T-helper 9 cell (primary cell): ENCODE measurements at regions not wholly inside any gene's neighbourhood (a gene's known extent, or its start where the extent isn't known, plus 50 kb on each side); places are given as distances from the start of the nearest gene placed in this dataset.

Experiments used
- DNase-seq: peaks from one replicate; pipeline ENCODE4 v3.0.0-alpha.2; 2020

GRCh38 chr12:125228519-125229260 lies 163.5 kb downstream of the AACS start:
- no peak for DNase-seq

- DNase-seq: no peak
Measured at GRCh38 chr12:125229878-125230530, 164.8 kb downstream of the AACS start.

- no peak for DNase-seq
Measured at GRCh38 chr12:125233319-125233718, 168.1 kb downstream of the AACS start.

GRCh38 chr12:125239563-125239962 lies 174.3 kb downstream of the AACS start:
- no peak for DNase-seq

DNA sequence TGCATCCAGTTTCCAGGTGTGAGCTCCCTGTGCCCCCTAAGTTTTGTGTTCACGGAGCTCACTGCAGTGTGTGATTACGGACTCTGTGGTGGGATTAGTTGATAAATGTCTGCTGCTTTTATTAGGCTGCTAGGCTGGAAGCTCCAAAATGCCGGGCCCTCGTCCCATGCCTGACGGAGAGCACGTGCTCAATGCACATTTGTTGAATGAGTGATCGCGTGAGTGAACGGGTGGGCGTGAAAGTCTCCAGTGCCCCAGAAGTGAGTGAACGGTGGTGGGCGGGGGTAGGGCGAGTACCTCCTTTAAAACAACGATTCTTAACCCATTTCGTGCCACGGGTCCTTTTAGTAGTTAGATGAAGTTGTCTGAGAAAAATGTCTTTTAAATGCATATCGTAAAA lies 175.5 kb downstream of the AACS start:
- DNase-seq: no peak

DNA sequence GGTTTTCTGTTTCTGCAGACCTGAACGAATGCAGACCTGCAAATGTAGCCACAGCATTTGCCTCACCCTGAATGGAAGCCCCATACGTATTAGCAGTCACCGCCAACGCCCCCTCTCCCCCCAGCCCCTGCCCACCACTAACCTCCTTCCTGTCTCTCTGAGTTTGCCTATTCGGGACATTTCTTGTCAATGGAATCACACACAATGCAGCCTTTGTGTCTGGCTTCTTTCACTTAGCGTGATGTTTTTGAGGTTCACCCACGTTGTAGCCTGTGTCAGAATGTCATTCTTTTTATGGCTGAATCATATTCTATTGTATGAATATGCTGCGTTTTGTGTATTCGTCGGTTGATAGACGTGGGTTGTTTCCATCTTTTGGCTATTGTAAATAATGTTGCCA lies 178.6 kb downstream of the AACS start:
- no peak for DNase-seq

DNA sequence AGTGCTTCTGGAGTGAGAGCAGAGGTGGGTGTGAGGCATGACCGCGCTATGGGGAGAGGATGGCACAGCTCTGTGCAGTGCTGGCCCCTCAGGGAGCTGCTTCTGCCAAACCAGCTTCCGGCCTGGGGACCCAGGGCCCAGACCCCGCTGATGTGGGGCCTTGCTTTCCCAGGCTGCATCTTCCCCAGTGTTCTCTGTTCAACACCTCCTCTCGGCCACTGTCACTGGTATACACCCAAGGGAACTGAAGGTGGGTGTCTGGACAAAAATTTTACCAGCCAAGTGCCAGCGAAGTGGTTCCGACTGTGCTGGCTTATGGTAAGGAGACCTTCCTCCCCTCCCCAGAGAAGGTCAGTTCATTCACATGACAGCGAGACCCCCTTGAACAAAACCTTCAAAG lies 179.1 kb downstream of the AACS start:
- no peak for DNase-seq

DNA sequence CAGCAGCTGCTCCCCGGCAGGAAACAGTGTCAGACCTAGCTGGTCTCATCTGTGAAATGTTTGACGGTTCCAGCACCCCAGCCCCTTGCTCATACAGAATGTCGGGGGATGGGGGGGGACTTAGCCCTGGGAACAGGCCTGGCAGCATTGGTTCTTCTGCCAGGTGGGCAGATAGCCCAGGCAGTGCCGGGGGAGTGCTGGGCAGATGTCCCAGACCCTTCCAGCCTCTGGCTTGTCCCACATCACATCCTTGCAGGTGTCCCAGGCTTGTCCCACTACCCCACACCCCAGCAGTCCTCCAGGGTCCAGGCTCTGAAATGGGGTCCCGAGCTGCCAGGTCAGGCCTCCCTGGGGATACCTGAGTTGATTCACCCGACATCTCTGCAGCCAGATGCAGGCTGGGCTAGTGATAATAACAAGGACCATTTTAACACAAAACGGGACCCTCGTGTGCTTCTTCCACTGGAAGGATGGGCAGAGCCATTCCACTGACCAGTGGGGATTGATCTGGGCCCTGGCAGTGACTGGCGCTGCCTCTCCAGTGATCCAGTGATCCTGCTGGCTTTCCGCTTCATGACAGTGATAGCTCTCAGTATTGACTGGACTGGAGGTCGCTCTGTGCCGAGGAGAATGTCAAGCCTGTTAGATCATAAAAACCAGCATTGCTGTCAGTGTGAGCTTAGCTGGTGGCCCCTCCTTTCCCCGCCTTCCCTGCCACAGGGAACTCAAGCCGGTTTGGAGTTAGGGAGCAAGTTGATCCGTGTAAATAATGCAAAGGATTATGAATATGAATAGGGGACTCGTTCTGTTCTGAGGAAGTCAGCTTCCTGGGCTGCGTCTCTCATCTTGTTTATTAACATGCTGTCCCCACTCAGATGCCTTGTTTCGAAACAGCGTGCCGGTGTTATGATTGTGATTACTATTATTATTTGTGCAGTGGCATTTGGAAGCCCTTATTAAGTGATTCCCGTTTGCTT lies 180.6 kb downstream of the AACS start:
- no peak for DNase-seq

- no peak for DNase-seq
Measured at GRCh38 chr12:125247477-125247876, 182.2 kb downstream of the AACS start.

GRCh38 chr12:125249066-125249824 lies 184.0 kb downstream of the AACS start:
- no peak for DNase-seq

GRCh38 chr12:125249932-125250331 lies 184.7 kb downstream of the AACS start:
- DNase-seq: no peak

GRCh38 chr12:125254236-125254635 lies 189.0 kb downstream of the AACS start:
- no peak for DNase-seq

GRCh38 chr12:125254856-125255255 lies 189.6 kb downstream of the AACS start:
- no peak for DNase-seq

GRCh38 chr12:125255935-125256633 lies 190.8 kb downstream of the AACS start:
- DNase-seq: no peak

GRCh38 chr12:125256634-125256936 lies 191.3 kb downstream of the AACS start:
- DNase-seq: no peak

- DNase-seq: no peak
Measured at GRCh38 chr12:125259178-125259867, 194.1 kb downstream of the AACS start.

GRCh38 chr12:125262851-125263250 lies 197.6 kb downstream of the AACS start:
- DNase-seq: no peak

DNA sequence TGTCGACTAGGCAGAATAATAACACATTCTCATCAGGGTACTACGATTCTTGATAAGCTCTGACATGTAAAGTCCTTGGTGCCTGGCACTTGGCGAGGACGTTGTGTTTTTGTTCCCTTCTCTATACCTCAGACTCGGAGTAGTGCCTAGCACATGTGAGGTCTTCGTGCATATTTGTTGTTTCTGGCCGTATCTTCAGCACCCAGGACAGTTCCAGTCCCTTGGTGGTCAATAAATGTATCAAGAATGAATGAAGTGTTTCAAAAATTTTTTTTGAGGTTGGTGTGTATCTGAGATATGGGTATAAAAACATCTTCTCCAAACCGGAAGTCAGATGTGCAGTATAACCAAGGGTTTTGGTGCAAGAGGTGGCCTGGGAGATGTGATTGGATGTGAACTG lies 198.2 kb downstream of the AACS start:
- no peak for DNase-seq

DNA sequence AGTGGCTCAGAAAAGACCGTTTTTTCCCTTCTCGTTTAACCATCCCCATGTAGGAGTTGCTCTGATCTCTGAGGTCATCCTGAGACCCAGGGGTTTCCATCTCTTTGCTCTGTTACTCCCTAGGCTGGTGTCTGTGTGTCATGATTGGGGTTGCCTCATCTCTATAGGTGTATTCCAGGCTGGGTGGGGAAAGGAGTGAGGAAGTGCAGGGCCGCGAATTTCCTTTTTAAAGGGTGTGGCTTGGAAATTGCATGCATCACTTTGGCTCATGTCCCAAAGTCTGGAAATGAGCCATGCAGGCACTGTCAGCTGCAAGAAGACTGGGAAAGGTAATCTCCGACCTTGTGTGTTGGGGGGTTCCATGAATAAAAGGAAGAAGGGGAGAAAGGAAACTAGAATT lies 201.9 kb downstream of the AACS start:
- DNase-seq: no peak

- DNase-seq: no peak
Measured at GRCh38 chr12:125269276-125269675, 204.0 kb downstream of the AACS start.

DNA sequence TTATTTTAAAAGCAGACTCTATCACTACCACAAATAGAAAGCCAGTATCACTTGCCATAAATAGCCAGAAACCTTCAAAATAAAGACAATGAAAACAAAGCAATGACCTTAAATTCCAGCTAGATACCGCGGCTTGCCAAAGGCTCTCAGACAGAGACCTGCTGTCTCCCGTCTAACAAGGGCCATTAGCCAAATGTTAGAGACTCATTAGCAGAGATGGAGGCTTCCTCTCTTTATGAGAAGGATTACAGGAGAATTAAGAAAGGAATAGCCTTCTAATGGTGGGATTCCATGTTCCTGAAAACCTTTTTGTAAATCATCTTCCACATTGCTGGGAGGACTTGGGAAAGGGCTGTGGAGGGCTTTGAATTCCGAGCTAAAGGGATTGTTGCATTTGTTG lies 206.7 kb downstream of the AACS start:
- DNase-seq: no peak
